K562 (cell line): ENCODE measurements at regions not wholly inside any gene's neighbourhood (a gene's known extent, or its start where the extent isn't known, plus 50 kb on each side); places are given as distances from the start of the nearest gene placed in this dataset.

Experiments
- ATAC-seq: fragments of 200-7000 bp; cut with Tn5 transposase; 3 replicates; pipeline ENCODE4 v1.9.1; 2020; ENCODE audit warnings: moderate library complexity
- BruUV-seq: library from RNA; stranded (reverse); fragments of 400-500 nt; replicated peaks from 2 replicates; lab custom pipeline; 2021; lab: Mats Ljungman, UMichigan
- CTCF ChIA-PET: fragments of 300-600 bp; formaldehyde crosslinking; extraction: SDS; loops from one replicate; lab custom pipeline; 2021; ENCODE audit warnings: low intra/inter-chr PET ratio; lab: Yijun Ruan, JAX
- POLR2A ChIA-PET: fragments of 300-600, 350-650 bp; sonication (Branson Sonifier 250); formaldehyde crosslinking; extraction: SDS; loops from one replicate; lab custom pipeline; 2021; ENCODE audit warnings: antibody characterized with exemption, inconsistent platforms; lab: Yijun Ruan, JAX
- DNase-seq, 4 experiments: peaks; one replicate each; pipeline versions ENCODE4 v3.0.0 to v3.0.0-alpha.2; 2011 to 2018; ENCODE audit warnings: low spot score in 3 of 4, mixed read lengths in 3 of 4; ENCODE audit errors: extremely low read depth in 1 of 4
- FAIRE-seq: peaks from 2 replicates; lab custom pipeline; 2011; peaks lifted over from hg19 to GRCh38; lab: Jason Lieb, UNC
- H2AFZ ChIP-seq: 2 replicates; pipeline ENCODE4 v1.6.0; 2011; ENCODE audit warnings: low read depth, low read length, control low read depth, inconsistent platforms
- H3K27ac ChIP-seq: fragments of 200-600 bp; 3 replicates; pipeline ENCODE4 v1.8.0; 2011; ENCODE audit warnings: low read depth, mild to moderate bottlenecking, control low read depth, inconsistent platforms, low read length, moderate library complexity, mixed read lengths; ENCODE audit errors: extremely low read depth
- H3K27me3 ChIP-seq, 2 experiments: fragments of 300-600 bp in 1 of 2; 2 replicates in 1 of 2; 3 replicates in 1 of 2; pipeline versions ENCODE4 v1.6.0 to v1.8.0; 2011; ENCODE audit warnings: inconsistent platforms in 2 of 2, low read length in 2 of 2, mild to moderate bottlenecking in 1 of 2, mixed read lengths in 1 of 2, moderate library complexity in 1 of 2; ENCODE audit not compliant: control insufficient read depth in 2 of 2, insufficient read depth in 2 of 2
- H3K36me3 ChIP-seq: fragments of 300-600 bp; 3 replicates; pipeline ENCODE4 v1.8.0; 2011; ENCODE audit warnings: mild to moderate bottlenecking, low read length, inconsistent platforms; ENCODE audit not compliant: control insufficient read depth, insufficient read depth
- H3K4me1 ChIP-seq, 2 experiments: fragments of 200-600 bp in 1 of 2; replicated peaks in 1 of 2; 2 replicates in 1 of 2; 3 replicates in 1 of 2; pipeline versions ENCODE4 v1.5.1 to v1.8.0; 2011; ENCODE audit warnings: inconsistent platforms in 2 of 2, low read length in 2 of 2, mild to moderate bottlenecking in 1 of 2, mixed read lengths in 1 of 2, moderate library complexity in 1 of 2; ENCODE audit not compliant: control insufficient read depth in 2 of 2, insufficient read depth in 2 of 2
- H3K4me2 ChIP-seq: 2 replicates; pipeline ENCODE4 v1.6.1; 2011; ENCODE audit warnings: low read length, control low read depth, inconsistent platforms, mixed read lengths; ENCODE audit not compliant: insufficient read depth
- H3K4me3 ChIP-seq: fragments of 200-600 bp; sonication (generic), shearing (Covaris generic); 2 replicates; pipeline ENCODE4 v1.5.1; 2016; ENCODE audit warnings: control low read depth, inconsistent platforms
- H3K79me2 ChIP-seq: fragments of 200-600 bp; 3 replicates; pipeline ENCODE4 v1.8.0; 2011; ENCODE audit warnings: low read length, inconsistent platforms; ENCODE audit not compliant: control insufficient read depth, insufficient read depth
- H3K9ac ChIP-seq, 2 experiments: 2 replicates each; pipeline versions ENCODE4 v1.6.0 to v1.6.1; 2011; ENCODE audit warnings: low read depth in 2 of 2, low read length in 2 of 2, control low read depth in 1 of 2, inconsistent platforms in 1 of 2, mild to moderate bottlenecking in 1 of 2, mixed read lengths in 1 of 2; ENCODE audit not compliant: insufficient read depth in 1 of 2
- H3K9me1 ChIP-seq: one replicate; pipeline ENCODE4 v1.6.0; 2011; ENCODE audit warnings: inconsistent platforms, mild to moderate bottlenecking, low read length, moderate library complexity; ENCODE audit not compliant: control insufficient read depth, insufficient read depth
- H3K9me3 ChIP-seq: replicated peaks from 2 replicates; pipeline ENCODE4 v1.5.1; 2011; ENCODE audit warnings: low read depth, low read length, inconsistent platforms; ENCODE audit not compliant: control insufficient read depth, insufficient read depth
- H4K20me1 ChIP-seq: replicated peaks from 2 replicates; pipeline ENCODE4 v1.6.1; 2011; ENCODE audit warnings: low read length, inconsistent platforms, mixed read lengths; ENCODE audit not compliant: control insufficient read depth, insufficient read depth
- GTF2F1 ChIP-seq: IDR thresholded peaks from 2 replicates; pipeline ENCODE4 v1.6.1; 2011; ENCODE audit warnings: low read depth, low read length, improper control_type of control experiment
- HLTF ChIP-seq: fragments of 450-650 bp; IDR thresholded peaks from 2 replicates; pipeline ENCODE4 v1.6.1; 2016
- MEIS2 ChIP-seq: fragments of 450-650 bp; IDR thresholded peaks from 2 replicates; pipeline ENCODE4 v1.6.1; 2014; ENCODE audit warnings: mild to moderate bottlenecking; ENCODE audit not compliant: partially characterized antibody
- NFIX ChIP-seq: fragments of 250-450 bp; sonication (Bioruptor Pico); IDR thresholded peaks from 2 replicates; pipeline ENCODE4 v1.4.0; 2020; ENCODE audit warnings: low read depth, mild to moderate bottlenecking, moderate library complexity
- RFX7 ChIP-seq: fragments of 250-450 bp; sonication (Bioruptor Pico); IDR thresholded peaks from 2 replicates; pipeline ENCODE4 v1.5.1; 2021; ENCODE audit warnings: mild to moderate bottlenecking
- SMARCC2 ChIP-seq: fragments of 450-650 bp; IDR thresholded peaks from 2 replicates; pipeline ENCODE4 v1.6.1; 2017; ENCODE audit warnings: antibody characterized with exemption, moderate library complexity, mild to moderate bottlenecking, low read depth
- ZBTB2 ChIP-seq: fragments of 450-650 bp; IDR thresholded peaks from 2 replicates; pipeline ENCODE4 v1.6.1; 2016; ENCODE audit warnings: antibody characterized with exemption
- ZNF668 ChIP-seq: fragments of 250-450 bp; sonication (Bioruptor Pico); IDR thresholded peaks from 2 replicates; pipeline ENCODE4 v1.8.0; 2022; ENCODE audit warnings: mild to moderate bottlenecking, inconsistent platforms
- WGBS: fragments of 100-300 bp; shearing (Covaris generic); methylation state at CpG from one replicate; pipeline ENCODE4 v1.1.6; 2016; ENCODE audit warnings: low coverage, mixed read lengths; ENCODE audit not compliant: insufficient coverage; ENCODE audit errors: missing lambda C conversion rate; 5-methylcytosine and 5-hydroxymethylcytosine counted together
- in situ Hi-C: fragments of 300-500 bp; cut with MboI; formaldehyde crosslinking; loops from 4 replicates; pipeline ENCODE4 v1.15.0; 2018; ENCODE audit warnings: inconsistent platforms, mixed read lengths
- intact Hi-C: fragments of 100-400 bp; cut with micrococcal nuclease; formaldehyde crosslinking; loops from 2 replicates; pipeline ENCODE4 v1.14.2; 2022

- no peak for DNase-seq
- H4K20me1 ChIP-seq, result no peaks in the 10 kb centered on the region
- H3K4me2 ChIP-seq, result no peak overlapping the region
- H3K9me1 ChIP-seq, result no peaks in the 10 kb centered on the region
- POLR2A ChIA-PET, result no interaction called here
- H3K36me3 ChIP-seq, result no peaks in the 10 kb centered on the region
- 0% methylated on average over 2 of the region's 2 CpGs for WGBS
- H3K4me1 ChIP-seq, result no peaks in the 10 kb centered on the region
- H3K27ac ChIP-seq, result no peak overlapping the region
- TF ChIP-seq ZNF668 (CRISPR knock-in tag) (no peak), NFIX (CRISPR knock-in tag) (no peak), GTF2F1 (no peak), ZBTB2 (no peak), HLTF (no peak), SMARCC2 (no peak), RFX7 (CRISPR knock-in tag) (no peak), MEIS2 (no peak)
- no peak for ATAC-seq
- H3K79me2 ChIP-seq, result no peaks in the 10 kb centered on the region
- no peaks in the 10 kb centered on the region for H3K9me3 ChIP-seq
- H3K27me3 ChIP-seq, result 0 out of 5 replicates have a peak, but pooled peaks cover 0 to 5% of the 10 kb centered on the region in 2 experiments
- no TSS peak for BruUV-seq
- no peak for FAIRE-seq
- in situ Hi-C loops (no loop called here), intact Hi-C loops (no loop called here)
- CTCF ChIA-PET, result no interaction called here
- no peak overlapping the region for H3K9ac ChIP-seq
- no peak overlapping the region for H2AFZ ChIP-seq
- no peak overlapping the region for H3K4me3 ChIP-seq
These were observed 107.7 kb upstream of the NEO1 start for GRCh38 chr15:72944565-72944964.
